HL-60 (cell line): ENCODE measurements at regions not wholly inside any gene's neighbourhood (a gene's known extent, or its start where the extent isn't known, plus 50 kb on each side); places are given as distances from the start of the nearest gene placed in this dataset.

ENCODE experiments used
- CTCF ChIP-seq: IDR thresholded peaks from one replicate; pipeline ENCODE4 v1.5.1; 2011; ENCODE audit warnings: low read length, control low read depth, inconsistent platforms; ENCODE audit not compliant: insufficient read depth
- GABPA ChIP-seq: IDR thresholded peaks from 2 replicates; pipeline ENCODE4 v1.6.1; 2012; ENCODE audit warnings: low read depth
- POLR2AphosphoS5 ChIP-seq: IDR thresholded peaks from 2 replicates; pipeline ENCODE4 v1.6.1; 2012; ENCODE audit warnings: low read depth

DNA sequence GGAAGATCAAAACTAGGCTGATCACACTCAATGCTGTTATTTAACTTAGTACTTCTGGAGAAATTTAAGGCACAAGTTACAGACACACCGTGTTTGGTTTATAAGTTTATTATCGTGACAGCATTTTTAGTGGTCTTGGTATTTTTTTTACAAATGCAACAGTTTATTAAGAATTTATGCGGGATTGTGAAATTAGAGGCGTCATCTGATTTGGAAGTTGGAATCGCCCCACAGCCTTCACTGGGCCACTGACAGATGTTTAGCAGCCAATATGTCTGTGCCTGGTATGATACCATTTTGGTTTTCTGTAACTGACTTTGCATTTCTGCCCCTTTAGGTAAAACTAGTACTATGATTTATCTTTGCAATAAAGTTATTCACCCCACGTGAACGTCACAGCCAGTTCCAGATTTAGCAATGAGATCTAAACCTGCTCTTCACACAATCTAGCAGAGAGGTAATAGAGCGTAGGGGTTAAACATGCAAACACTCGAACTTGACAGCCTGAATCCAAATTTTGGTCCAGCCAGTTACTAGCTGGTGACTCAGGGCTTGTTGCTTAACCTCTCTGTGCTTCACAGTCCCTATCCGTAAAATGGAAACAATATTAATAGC, 73.2 kb upstream of the SSTR1 start:
- no peak for TF ChIP-seq CTCF
- no peak for TF ChIP-seq GABPA
- TF ChIP-seq POLR2AphosphoS5 = no peak
